ENCODE measurements at regions not wholly inside any gene's neighbourhood (a gene's known extent, or its start where the extent isn't known, plus 50 kb on each side); places are given as distances from the start of the nearest gene placed in this dataset.

- H3K36me3 ChIP-seq: no peaks in the 10 kb centered on the region
- peaks cover 0 to 42% (median 12%) of the 10 kb centered on the region in 6 donors for H3K4me1 ChIP-seq
- no peak for TF ChIP-seq POLR2AphosphoS5 (IDR thresholded peaks at IDR 0.05)
- TF ChIP-seq, protein P1, sequence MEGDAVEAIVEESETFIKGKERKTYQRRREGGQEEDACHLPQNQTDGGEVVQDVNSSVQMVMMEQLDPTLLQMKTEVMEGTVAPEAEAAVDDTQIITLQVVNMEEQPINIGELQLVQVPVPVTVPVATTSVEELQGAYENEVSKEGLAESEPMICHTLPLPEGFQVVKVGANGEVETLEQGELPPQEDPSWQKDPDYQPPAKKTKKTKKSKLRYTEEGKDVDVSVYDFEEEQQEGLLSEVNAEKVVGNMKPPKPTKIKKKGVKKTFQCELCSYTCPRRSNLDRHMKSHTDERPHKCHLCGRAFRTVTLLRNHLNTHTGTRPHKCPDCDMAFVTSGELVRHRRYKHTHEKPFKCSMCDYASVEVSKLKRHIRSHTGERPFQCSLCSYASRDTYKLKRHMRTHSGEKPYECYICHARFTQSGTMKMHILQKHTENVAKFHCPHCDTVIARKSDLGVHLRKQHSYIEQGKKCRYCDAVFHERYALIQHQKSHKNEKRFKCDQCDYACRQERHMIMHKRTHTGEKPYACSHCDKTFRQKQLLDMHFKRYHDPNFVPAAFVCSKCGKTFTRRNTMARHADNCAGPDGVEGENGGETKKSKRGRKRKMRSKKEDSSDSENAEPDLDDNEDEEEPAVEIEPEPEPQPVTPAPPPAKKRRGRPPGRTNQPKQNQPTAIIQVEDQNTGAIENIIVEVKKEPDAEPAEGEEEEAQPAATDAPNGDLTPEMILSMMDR (IDR thresholded peaks at IDR 0.05 in 8 of 11, conservative IDR thresholded peaks at IDR 0.05 in 3 of 11): no peak
- TF ChIP-seq POLR2A (IDR thresholded peaks at IDR 0.05): no peak
- H3K27me3 ChIP-seq (replicated peaks in 1 of 7): no peaks in the 10 kb centered on the region
- H3K27ac ChIP-seq: no peak overlapping the region
- peaks cover 0 to 7% (median 2%) of the 10 kb centered on the region in 8 donors for H3K9me3 ChIP-seq
- no peak for DNase-seq
- intact Hi-C loops (cut with DNase I; ENCODE audit: low total_unique reads): no loop called here
- no peak overlapping the region for H3K4me3 ChIP-seq
- WGBS, 5 donors: 95 to 97% (median 96%) methylated on average over 5 of the region's 5 CpGs
Observed at GRCh38 chr3:23656199-23656598, 149.6 kb upstream of the UBE2E1 start.

- no peak overlapping the region for H3K4me3 ChIP-seq
- no peaks in the 10 kb centered on the region for H3K27me3 ChIP-seq (replicated peaks in 1 of 7)
- no peak for DNase-seq
- no peak for TF ChIP-seq POLR2A (IDR thresholded peaks at IDR 0.05)
- TF ChIP-seq, protein P1 (IDR thresholded peaks at IDR 0.05 in 8 of 11, conservative IDR thresholded peaks at IDR 0.05 in 3 of 11): no peak
- TF ChIP-seq POLR2AphosphoS5 (IDR thresholded peaks at IDR 0.05): no peak
- H3K36me3 ChIP-seq: no peaks in the 10 kb centered on the region
- H3K27ac ChIP-seq: no peak overlapping the region
- peaks cover 0 to 7% (median 2%) of the 10 kb centered on the region in 8 donors for H3K9me3 ChIP-seq
- H3K4me1 ChIP-seq: peaks cover 0 to 43% (median 12%) of the 10 kb centered on the region in 6 donors
- intact Hi-C loops (cut with DNase I; ENCODE audit: low total_unique reads): no loop called here
- 88 to 97% (median 90%) methylated on average over 5 of the region's 5 CpGs for WGBS, 5 donors
Observed at GRCh38 chr3:23656821-23657220, 148.9 kb upstream of the UBE2E1 start.

GRCh38 chr3:23657647-23658046 is 148.1 kb upstream of the UBE2E1 start:
- 86 to 95% (median 92%) methylated on average over 3 of the region's 3 CpGs for WGBS, 5 donors
- TF ChIP-seq POLR2A (IDR thresholded peaks at IDR 0.05) (no peak), POLR2AphosphoS5 (IDR thresholded peaks at IDR 0.05) (no peak)
- TF ChIP-seq, protein P1 (IDR thresholded peaks at IDR 0.05 in 8 of 11, conservative IDR thresholded peaks at IDR 0.05 in 3 of 11): no peak
- intact Hi-C loops (cut with DNase I; ENCODE audit: low total_unique reads): no loop called here
- no peak overlapping the region for H3K4me3 ChIP-seq
- H3K9me3 ChIP-seq: peaks cover 0 to 7% (median 2%) of the 10 kb centered on the region in 8 donors
- H3K27ac ChIP-seq: no peak overlapping the region
- no peaks in the 10 kb centered on the region for H3K36me3 ChIP-seq
- peaks cover 0 to 51% (median 15%) of the 10 kb centered on the region in 6 donors for H3K4me1 ChIP-seq
- DNase-seq: no peak
- H3K27me3 ChIP-seq (replicated peaks in 1 of 7): no peaks in the 10 kb centered on the region

DNA sequence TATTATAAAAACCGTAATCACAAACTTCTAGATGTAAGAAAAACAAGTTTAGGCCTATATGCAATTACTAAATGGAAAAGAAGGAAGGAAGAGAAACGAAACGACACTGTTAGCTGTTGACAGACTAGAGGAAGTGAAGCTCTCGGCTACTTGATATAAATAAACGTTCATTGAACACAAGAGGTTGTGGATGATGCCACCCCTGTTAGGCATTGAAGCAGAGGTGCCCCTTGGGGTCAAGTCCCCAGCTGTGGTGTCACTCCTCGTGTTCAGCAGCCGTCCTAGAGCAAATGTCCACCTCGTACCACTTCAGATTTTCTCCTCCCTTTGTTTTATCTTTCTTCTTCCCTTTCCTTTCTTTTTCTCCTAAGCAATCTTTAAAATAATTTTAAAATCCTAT is 146.5 kb upstream of the UBE2E1 start:
- intact Hi-C loops (cut with DNase I; ENCODE audit: low total_unique reads): no loop called here
- peak in 1 of 3 donors; percentile 18 for TF ChIP-seq POLR2AphosphoS5 (IDR thresholded peaks at IDR 0.05)
- no peak for TF ChIP-seq POLR2A (IDR thresholded peaks at IDR 0.05)
- no peak overlapping the region for H3K4me3 ChIP-seq
- DNase-seq: no peak
- no peaks in the 10 kb centered on the region for H3K36me3 ChIP-seq
- peaks cover 0 to 42% (median 15%) of the 10 kb centered on the region in 6 donors for H3K4me1 ChIP-seq
- peak overlapping the region in 6 of 8 donors; percentile 1 to 73 (median 46) for H3K27ac ChIP-seq
- peaks cover 0 to 7% (median 2%) of the 10 kb centered on the region in 8 donors for H3K9me3 ChIP-seq
- no peaks in the 10 kb centered on the region for H3K27me3 ChIP-seq (replicated peaks in 1 of 7)
- 15 to 24% (median 20%) methylated on average over 8 of the region's 8 CpGs for WGBS, 5 donors
